Fibroblast of upper back skin (primary cell): ENCODE measurements at regions not wholly inside any gene's neighbourhood (a gene's known extent, or its start where the extent isn't known, plus 50 kb on each side); places are given as distances from the start of the nearest gene placed in this dataset.

Experiments used
- DNase-seq: peaks from one replicate; pipeline ENCODE4 v3.0.0-alpha.2; 2013

DNA sequence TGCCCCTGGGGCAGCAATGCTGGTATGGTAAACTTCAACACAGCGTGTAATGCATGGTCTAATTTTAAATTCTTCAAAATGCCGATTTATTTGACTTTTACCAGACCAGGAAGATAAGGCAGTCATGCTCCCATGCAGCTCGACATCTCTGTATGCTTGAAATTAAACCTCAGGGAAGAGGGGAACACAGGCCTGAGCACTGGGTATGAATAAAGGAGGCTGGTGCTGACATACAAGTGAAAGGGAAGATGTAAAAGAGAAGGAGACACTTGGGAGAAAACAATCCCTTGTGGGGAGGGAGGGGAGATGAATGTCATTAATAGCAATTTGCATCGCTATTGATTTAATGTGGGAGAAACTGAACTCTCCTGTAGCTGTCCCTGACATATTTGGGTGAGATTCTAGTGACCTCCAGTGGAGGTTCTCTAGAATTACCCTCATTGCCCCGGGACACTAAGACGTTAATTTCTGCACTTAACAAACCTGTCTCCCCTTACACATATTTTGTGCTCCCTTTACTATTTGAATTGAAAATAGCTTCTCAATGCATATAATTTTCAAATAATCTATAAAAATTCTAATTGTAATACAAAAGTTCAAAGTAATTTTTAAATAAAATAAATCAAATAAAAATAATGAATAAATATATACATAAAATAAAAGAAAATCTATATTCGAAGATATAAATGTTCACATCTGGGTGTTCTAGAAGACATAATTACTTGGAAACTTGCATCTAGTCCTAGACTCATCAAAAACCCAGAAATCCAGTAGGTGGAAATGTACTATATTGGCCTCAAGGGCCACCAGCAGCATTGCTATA is 283.1 kb downstream of the LMX1A start:
- peak; percentile 54 for DNase-seq

DNA sequence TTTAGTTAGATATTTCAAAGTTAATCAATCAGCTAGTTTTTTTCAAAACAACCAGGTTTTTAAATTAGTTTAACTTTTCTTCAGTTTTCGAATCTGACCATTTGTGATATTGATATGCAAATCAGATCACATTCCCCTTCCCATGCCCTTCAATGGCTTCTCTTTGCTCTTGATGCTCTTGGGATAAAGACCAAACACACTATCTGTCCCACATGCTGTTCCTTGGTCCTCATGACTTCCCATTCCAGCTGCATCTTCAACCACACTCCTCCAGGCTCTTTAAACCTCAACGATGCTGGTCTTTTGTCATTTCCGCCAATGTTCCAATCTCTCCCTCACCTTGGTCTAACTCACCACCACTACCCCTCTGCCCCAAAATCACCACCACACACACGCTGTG is 285.8 kb downstream of the LMX1A start:
- no peak for DNase-seq

DNA sequence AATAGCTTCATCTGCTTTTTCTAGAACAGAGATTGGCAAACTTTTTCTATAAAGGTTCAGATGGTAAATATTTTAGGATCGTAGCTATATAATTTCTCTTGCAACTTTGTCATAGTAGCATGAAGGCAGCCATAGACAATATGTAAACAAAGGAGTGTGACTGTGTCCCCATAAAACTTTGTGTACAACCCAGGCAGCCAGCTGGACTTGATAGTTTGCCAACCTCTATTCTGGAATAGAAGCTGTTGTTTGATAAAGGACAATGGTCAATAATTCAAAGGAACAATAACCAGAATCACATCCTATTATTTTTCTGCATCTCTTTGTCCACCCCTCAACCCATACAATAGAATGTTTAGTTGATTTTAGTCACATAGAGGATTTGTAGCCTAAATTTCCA is 286.7 kb downstream of the LMX1A start:
- no peak for DNase-seq

DNA sequence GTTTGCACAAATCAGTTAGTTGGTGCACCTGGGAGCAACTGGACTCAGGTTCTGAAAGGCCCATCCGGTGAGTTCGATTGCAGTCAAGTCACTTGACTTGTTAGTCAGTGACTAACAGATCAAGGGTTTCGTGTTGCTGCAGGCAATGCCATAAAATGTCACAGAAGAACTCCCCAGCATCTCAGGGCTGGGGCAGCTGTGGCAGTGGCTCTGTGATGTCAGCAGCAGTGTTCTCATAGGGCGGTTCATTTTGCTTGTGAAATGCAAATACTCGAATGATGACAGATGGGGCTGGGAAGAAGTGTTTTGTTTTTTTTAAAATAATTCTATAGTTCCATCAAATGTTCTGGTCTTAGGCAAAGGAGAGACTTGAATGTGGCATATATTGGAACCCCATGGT is 287.8 kb downstream of the LMX1A start:
- DNase-seq = no peak

DNA sequence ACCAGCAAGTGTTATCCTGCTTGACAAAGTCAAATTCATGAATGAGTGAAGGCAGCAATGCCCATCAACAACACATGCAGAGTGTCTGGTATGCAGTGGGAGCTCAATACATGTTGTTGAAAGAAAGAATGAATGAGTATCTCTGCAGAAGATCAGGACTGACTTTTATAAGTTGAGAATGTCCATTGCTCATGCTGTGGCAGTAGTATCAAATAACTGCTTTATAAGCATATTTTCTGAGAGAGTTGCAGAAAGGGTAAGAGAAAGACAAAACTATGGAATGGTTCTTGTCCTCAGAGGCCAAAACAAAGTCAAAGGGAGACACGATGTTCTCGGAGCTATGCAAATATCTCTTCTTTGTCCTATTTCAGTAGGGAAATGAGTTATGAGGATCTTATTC is 288.7 kb downstream of the LMX1A start:
- no peak for DNase-seq

DNA sequence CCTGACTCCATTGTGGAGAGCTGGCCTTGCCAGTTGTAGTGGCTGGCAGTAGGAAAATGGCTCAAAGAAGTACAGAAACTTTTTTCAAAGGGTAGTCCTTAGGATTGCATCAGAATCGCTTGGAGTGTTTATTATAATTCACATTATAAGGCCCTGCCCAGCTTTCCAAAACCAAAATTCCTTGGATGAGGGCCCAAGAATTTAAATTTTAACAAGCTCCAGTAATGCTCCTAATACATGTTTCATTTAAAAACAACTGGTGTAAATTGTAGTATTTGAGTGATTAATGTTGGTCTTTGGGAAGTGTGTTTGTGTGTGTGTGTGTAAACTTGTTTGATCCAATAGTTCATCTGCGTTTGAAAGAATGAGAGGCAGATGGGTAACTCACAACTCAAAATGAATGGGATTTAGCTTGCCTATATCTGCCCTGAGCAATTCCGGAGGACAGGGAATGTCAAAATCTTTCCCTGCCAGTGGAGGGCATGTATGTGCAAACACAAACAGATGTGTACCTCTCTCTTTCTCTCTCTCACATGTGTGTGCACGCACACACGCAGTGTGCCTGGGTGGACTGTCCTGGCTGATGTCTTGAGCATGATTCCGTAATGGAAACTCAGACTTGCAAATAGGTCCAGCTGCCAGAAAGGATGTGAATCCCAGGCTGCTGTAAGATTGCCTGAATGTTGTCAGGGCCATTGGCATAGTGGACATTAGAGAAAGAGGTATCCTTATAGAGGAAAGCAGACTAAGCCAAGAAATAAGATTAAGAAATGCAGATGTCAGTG is 293.1 kb downstream of the LMX1A start:
- peak; percentile 42 for DNase-seq

DNA sequence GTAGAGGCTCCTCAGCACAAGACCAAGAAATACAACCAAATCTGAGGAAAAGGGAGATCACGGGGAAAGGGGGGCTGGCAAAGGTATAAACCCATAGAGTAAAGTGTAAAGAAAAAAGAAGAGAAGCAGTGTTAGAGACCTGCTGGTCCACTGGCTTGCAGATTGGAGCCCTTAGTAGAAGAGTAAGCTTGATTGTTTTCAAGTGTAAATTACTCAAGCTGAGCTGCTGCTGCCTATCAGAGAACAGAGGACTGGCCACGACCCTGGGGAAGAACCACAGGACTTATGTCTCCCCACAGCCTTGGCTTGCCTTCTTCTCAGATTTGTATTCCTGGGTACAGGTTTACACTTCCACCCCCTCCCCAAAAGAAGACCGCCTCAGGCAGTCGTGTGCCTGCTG is 294.2 kb downstream of the LMX1A start:
- DNase-seq = no peak

DNA sequence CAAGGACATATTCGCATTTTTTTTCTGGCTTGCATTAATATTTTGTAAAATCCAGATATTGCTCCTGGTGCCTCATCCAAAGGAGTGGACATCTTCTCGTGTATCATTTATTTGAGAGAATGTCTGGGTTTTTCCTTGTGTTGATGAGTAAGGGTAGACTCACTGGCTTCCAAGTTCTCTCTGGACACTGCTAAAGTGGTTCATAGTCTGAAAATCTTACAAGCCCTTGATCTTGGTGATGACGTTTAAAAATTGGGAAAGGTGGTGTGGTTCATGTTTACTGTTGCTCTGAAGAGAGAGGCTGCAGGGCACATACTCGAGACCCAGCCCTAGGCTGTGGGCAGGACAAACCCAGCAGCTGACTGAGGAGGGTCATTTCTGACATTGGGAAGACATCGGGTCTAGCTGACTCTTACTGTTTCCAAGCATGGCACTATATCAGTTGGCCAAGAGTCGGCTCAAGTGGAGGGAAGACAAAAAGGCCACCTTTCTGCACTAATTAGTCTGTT is 296.2 kb downstream of the LMX1A start:
- DNase-seq = peak; percentile 3

DNA sequence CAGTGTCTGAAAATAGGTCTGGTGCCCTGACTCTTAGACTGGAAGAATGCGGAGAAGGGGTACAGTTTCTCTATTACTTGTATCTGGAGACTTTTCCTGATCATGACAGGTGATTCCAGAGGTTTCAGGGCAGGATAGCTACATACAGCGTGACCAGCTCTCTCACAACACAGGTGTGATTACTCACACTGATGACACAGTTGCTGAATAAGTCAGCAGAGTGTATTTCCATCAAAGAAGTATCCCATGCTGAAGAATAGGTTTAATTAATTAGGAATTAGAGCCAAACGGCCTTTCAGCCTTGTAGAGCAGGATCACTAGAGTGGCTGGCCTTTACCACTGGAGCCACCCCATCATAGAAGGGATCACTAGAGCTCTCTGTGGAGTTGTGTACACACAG is 298.6 kb downstream of the LMX1A start:
- no peak for DNase-seq

DNA sequence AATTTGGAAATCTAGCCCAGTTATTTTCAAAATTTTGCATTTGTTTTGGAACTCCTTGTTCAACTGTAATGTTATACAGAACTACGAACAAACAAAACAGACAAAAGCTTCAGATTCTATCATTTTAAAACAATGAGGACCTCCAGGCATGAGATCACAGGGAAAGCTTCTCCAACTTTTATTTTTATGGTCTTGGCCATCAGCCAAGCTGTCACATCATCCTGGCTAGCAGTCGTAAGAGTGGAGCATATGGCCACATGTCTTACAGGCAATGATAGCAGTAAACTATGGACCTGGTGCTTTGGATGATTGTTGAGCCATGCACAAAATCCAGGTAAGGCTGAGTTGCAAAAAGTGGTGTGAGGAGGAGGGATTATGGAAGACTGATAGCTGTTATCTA is 299.6 kb downstream of the LMX1A start:
- peak; percentile 6 for DNase-seq

DNA sequence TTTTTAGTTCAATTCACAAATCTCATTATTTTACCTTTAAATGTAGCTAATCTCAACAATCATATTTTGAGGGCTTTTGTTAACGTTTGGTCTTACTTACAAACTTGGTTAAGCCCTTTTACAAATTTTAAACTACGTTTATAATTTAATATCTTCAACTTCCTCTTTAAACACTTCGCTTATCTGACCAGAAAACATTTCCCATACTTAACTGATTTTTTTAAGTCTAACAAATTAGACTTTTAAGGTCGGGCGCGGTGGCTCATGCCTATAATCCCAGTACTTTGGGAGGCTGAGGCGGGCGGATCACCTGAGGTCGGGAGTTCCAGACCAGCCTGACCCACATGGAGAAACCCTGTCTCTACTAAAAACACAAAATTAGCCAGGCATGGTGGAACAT is 300.9 kb downstream of the LMX1A start:
- DNase-seq = no peak

DNA sequence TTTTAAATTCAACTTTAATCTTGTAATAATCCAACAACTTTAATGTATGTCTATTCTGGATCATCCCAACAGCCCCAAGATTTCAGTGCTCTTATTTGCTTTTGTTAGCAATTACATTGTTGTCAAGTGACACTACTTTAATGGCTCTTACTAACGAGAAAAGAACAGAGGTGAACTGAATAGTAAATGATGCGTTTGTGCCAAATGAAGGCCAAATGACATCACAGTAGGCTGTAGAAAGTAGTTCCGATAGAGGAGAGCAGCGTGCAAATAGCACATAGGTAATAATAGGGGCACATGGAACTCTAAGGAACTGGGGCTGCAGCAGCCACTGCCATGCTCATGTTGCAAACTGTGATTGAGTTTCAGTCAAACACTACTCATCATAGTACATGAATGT is 301.9 kb downstream of the LMX1A start:
- no peak for DNase-seq

DNA sequence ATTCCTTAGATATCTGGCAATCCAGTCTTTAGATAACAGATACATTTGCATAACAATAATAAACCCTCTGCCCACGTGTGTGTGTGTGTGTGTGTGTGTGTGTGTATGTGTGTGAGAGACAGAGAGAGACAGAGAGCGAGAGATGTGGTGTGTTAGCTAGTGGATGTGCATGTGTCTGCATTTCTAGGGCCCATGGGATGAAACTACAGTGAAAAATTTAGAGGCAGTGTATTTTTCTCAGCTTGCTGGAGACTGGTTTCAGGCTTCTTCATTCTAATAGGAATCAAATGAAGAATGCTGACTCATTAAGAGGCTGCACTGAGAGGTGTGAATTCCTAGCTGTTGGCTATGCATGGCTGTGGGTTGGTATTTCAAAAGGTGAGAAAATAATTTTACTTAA is 303.2 kb downstream of the LMX1A start:
- DNase-seq = no peak

DNA sequence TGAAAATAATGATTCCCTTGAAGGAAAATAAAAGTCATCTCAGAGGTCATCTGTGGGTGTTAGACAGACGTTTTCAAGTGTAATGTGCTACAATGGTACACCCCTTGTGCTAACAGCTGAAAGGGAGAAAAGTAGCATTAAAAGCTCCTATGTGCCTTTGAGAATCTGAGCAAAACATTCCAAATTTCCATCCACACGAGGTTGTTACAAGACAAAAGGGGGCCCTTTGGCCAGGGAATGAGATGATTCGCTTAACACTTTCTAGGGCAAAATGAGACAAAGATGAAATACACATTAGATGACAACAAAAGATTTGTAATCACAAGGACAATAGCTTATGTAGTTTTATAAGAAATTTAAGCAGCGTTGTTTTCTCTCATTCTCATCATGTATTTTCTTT is 303.6 kb downstream of the LMX1A start:
- DNase-seq = no peak

DNA sequence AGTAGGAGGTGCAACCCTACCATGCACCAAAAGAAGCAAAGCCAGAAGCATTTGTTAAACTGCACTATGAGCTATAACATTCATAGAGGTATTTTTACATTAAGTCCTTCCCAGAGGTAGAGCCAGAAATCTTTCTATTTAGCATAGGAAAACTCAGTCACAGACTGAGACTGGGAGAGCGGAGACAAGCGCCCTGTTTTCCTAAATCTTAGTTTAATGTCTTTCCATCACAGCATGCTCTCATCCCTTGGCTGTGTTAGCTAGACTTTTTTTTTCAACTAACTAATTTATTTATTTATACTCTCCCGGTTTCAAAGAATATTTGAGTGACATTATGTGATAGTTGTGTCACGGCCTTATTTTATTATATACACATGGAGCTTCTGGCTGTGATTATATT is 304.1 kb downstream of the LMX1A start:
- DNase-seq = no peak

DNA sequence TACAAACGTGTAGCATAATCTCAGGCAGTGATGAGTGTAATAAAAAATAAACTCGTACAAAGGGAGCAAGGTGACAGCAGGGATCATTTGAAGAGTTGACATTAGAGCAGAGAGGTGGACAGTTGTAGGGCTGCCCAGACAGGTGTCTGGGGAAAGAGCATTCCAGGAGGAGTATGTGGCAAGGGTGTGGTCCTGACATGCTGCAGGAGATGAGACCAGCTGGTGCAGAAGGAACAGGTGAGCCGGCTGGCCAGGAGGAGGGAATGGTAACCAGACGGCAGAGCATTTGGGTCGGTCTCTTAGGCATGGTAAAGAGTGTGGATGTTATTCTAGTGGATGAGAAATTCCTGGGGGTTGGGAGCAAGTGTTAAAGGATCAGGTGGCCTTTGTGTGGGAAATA is 306.3 kb downstream of the LMX1A start:
- no peak for DNase-seq

DNA sequence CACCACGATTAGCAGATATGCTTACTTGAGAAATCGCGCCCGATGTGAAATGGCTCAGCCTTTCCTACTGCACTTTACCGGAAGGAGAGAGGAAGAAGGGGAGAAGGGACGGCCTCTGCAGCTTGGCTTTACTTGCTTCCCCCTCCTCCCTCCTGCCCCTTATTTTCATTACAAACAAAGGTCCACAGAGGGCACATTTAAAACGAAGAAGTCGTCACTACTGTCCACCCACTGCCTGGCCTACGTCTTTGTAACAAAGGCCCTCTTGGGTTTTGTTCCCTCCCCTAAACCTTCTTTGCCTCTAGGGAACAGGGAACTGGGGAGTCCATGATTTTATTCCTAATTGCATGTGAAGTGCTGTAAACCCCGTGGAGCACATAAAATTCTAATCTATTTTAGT is 308.5 kb downstream of the LMX1A start:
- no peak for DNase-seq

DNA sequence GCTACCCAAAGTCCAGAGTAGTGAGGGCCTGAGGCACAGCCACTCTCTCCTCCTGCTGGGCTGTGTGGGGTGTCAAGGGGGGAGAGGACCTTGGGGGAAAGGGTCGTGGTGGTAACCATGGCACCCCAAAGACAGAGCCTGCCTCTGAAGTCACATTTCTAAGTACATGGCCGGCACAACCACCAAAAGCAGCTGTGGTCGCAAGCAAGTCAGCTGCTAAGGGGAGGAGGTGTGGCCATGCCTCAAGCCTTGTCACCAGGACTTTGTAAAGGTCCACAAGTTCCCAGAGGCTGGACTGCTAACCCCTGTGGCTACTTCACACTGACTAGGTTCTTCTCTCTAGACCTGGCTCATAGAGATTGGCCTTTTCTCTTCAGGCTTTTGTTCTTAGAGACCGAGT is 310.6 kb downstream of the LMX1A start:
- DNase-seq = no peak

DNA sequence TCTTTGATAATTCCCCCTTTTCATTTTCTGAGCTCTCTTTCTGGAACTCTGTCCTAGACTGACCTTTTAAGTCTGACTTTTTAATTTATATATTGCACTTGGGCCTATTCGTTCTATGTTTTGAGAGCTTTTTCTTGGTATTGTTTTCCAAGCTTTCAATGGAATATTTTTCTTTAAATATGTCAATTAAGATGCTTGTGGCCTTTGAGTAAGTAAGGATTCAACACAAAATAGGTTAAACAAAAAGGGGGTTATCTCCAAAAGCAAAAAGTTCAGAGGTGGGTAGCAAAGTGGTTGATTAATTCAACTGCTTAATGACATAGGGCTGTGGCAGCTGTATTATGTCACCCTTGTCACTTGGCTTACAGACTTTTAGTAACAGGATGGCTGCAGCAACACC is 315.9 kb downstream of the LMX1A start:
- DNase-seq = no peak

DNA sequence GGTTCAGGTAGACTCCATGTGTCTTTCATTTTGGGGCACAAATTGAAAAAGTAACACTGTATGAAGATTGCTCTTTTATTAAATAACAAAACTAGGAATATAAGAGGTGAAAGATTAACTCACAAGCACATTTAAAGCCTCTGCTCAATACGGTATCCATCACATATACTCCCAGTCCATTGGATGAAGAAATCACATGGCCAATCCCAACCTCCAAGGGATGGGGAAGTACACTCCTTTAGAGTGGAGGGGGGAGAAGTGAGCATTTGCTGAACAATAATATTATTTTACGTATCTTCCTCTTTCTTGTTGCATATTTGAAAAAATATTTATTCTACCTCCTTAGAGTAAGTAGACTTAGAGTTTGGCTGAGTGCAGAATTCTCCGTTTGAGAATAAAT is 316.5 kb downstream of the LMX1A start:
- no peak for DNase-seq

DNA sequence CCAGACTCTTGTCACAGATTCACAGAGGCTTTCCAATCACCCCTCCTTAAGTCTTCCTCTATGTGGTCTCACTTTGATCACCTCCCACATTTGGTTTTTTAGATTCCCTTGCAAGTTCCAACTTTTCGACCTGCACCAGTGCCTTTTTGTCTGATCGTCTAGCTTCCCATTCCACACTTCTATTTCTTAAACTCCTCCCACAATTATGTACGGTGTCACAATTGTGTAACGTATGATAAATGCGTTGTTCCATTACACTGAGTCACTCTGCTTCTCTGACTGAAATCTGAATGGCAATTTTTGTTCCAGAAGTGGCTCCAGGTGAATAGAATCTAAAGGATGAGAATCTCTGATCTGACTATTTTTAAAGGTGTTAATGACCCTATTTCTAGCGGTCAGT is 320.1 kb downstream of the LMX1A start:
- no peak for DNase-seq

DNA sequence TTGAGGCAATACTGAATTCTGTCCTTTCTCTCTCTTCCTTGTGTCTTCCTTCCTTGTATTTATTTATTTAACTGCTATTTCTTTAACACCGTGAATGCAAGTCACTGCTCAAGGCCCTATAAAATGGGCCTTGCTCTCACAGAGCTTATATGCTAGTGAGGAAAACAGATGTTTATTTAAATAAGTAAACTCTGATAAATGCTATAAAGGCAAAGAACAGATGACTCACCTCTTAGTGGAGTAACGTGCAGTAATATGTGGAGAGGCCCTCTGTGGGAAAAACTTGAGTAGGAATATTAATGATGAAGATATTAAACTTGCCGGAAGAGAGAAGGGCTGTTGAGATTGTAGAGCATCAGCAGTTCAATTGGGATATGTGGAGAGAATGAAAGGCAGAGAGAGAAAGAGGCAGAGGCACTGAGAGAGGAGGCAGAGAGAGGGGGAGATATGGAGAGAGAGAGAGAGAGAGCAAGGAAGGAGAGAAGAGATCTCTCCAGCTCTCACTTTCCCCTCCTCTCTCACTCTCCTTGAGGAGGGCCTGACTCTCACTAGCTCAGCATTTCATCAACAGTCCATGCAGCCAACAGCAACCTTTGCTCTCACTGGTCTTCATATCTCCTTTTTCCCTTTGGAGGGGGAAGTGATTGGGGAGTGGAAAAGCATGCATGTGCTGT is 322.2 kb downstream of the LMX1A start:
- DNase-seq = no peak

DNA sequence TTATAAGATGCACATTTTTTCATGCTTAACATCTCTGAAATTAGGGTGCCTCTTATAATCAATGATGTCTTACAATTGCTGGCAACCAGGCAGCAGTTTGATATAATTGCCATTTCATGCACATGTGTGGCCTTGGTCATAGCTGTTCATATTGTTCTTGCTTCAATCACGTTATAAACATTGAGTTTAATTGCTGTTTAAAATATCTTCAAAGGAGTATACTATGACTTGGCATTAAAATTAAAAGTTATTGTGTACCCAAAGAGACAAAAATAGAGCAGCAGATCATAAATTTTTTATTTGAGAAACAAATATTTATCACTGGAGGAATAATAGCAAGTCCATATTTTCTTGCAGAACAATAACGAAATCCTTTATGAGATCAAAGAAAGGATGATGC is 325.5 kb downstream of the LMX1A start:
- no peak for DNase-seq

DNA sequence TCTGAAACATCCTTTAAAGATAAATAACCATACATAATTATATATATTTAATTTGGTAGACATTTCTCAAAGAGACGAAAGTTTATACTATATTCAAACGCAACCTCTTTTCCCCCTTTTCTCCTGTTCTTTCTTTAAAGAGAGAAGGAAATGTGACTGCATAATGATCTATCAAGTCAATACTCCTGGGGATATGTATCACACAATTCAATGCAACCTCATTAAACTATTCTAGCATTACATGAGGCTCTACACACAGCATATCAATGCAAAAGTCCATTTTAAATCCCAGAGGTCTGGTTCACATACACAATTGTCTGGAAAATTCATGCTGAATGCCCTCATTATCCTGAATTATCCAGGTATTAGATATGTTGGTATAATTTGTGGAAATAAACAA is 330.7 kb downstream of the LMX1A start:
- no peak for DNase-seq
